DMS114 treated with DMSO at 0.1 percent for 48 hours (cell line): ENCODE measurements at regions not wholly inside any gene's neighbourhood (a gene's known extent, or its start where the extent isn't known, plus 50 kb on each side); places are given as distances from the start of the nearest gene placed in this dataset.

Experiments
- DNase-seq: peaks from one replicate; lab custom pipeline; 2025; ENCODE audit not compliant: unreplicated experiment; lab: John Stamatoyannopoulos, UW

GRCh38 chr7:12741951-12742575 lies 54.6 kb downstream of the ARL4A start:
- no peak for DNase-seq

- DNase-seq, result no peak
These were observed 58.8 kb downstream of the ARL4A start for GRCh38 chr7:12746211-12746610.

GRCh38 chr7:12747687-12748306 lies 60.4 kb downstream of the ARL4A start:
- no peak for DNase-seq

- no peak for DNase-seq
These were observed 61.6 kb downstream of the ARL4A start for GRCh38 chr7:12749069-12749468.

GRCh38 chr7:12749746-12750145 lies 62.3 kb downstream of the ARL4A start:
- no peak for DNase-seq

- no peak for DNase-seq
These were observed 64.3 kb downstream of the ARL4A start for GRCh38 chr7:12751764-12752163.

- DNase-seq, result no peak
These were observed 66.7 kb downstream of the ARL4A start for GRCh38 chr7:12754179-12754578.

- DNase-seq, result no peak
These were observed 69.4 kb downstream of the ARL4A start for GRCh38 chr7:12756821-12757220.

- no peak for DNase-seq
These were observed 70.0 kb downstream of the ARL4A start for GRCh38 chr7:12757443-12757842.

GRCh38 chr7:12759151-12759550 lies 71.7 kb downstream of the ARL4A start:
- no peak for DNase-seq

- DNase-seq, result no peak
These were observed 73.7 kb downstream of the ARL4A start for GRCh38 chr7:12761111-12761510.

- no peak for DNase-seq
These were observed 74.3 kb downstream of the ARL4A start for GRCh38 chr7:12761691-12762090.

- no peak for DNase-seq
These were observed 77.0 kb downstream of the ARL4A start for GRCh38 chr7:12764458-12764891.

- DNase-seq, result no peak
These were observed 78.1 kb downstream of the ARL4A start for GRCh38 chr7:12765431-12766100.

- DNase-seq, result no peak
These were observed 79.0 kb downstream of the ARL4A start for GRCh38 chr7:12766416-12766815.

- no peak for DNase-seq
These were observed 81.5 kb downstream of the ARL4A start for GRCh38 chr7:12768948-12769347.

- DNase-seq, result no peak
These were observed 82.0 kb downstream of the ARL4A start for GRCh38 chr7:12769444-12769843.

- peak; percentile 73 for DNase-seq
These were observed 83.0 kb downstream of the ARL4A start for GRCh38 chr7:12770227-12770975.

- DNase-seq, result peak; percentile 75
These were observed 84.0 kb downstream of the ARL4A start for GRCh38 chr7:12771378-12771877.

- no peak for DNase-seq
These were observed 85.3 kb downstream of the ARL4A start for GRCh38 chr7:12772768-12773167.

GRCh38 chr7:12777257-12777656 lies 89.8 kb downstream of the ARL4A start:
- no peak for DNase-seq

- DNase-seq, result no peak
These were observed 92.5 kb downstream of the ARL4A start for GRCh38 chr7:12779947-12780346.
